ENCODE measurements at regions not wholly inside any gene's neighbourhood (a gene's known extent, or its start where the extent isn't known, plus 50 kb on each side); places are given as distances from the start of the nearest gene placed in this dataset.

DNA sequence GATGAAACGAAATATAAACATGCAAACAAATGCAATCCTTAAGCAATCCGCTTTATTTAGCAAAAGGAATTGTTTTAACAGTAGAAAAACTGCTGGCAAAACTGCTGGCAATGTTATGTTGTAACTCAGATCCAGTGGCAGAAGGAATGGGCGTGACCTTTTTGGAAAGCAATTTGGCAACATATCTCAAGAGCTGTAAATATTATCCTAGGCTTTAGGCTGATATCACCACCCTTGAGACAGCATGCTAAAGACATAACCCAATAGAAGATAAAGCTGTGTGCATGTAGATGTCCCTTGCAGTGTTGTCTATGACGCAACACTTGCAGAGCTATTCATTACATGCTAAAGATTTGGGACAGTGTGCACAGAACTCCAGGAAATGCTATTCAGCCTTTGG lies 138.5 kb downstream of the DICER1 start:
- Mint-ChIP-seq H3K36me3 (ENCODE audit: low read depth, unreplicated experiment) (no peaks in the 10 kb centered on the region), H3K4me1 (ENCODE audit: unreplicated experiment) (peaks cover 4% of the 10 kb centered on the region), H3K27ac (ENCODE audit: unreplicated experiment) (no peak overlapping the region), H3K27me3 (ENCODE audit: unreplicated experiment) (peaks cover 2% of the 10 kb centered on the region), H3K9me3 (ENCODE audit: unreplicated experiment) (no peaks in the 10 kb centered on the region), H3K4me3 (ENCODE audit: unreplicated experiment) (no peak overlapping the region)
- TF ChIP-seq, protein P1, sequence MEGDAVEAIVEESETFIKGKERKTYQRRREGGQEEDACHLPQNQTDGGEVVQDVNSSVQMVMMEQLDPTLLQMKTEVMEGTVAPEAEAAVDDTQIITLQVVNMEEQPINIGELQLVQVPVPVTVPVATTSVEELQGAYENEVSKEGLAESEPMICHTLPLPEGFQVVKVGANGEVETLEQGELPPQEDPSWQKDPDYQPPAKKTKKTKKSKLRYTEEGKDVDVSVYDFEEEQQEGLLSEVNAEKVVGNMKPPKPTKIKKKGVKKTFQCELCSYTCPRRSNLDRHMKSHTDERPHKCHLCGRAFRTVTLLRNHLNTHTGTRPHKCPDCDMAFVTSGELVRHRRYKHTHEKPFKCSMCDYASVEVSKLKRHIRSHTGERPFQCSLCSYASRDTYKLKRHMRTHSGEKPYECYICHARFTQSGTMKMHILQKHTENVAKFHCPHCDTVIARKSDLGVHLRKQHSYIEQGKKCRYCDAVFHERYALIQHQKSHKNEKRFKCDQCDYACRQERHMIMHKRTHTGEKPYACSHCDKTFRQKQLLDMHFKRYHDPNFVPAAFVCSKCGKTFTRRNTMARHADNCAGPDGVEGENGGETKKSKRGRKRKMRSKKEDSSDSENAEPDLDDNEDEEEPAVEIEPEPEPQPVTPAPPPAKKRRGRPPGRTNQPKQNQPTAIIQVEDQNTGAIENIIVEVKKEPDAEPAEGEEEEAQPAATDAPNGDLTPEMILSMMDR (IDR thresholded peaks at IDR 0.05; ENCODE audit: unreplicated experiment) = no peak
- DNase-seq (ENCODE audit: low spot score) = no peak

DNA sequence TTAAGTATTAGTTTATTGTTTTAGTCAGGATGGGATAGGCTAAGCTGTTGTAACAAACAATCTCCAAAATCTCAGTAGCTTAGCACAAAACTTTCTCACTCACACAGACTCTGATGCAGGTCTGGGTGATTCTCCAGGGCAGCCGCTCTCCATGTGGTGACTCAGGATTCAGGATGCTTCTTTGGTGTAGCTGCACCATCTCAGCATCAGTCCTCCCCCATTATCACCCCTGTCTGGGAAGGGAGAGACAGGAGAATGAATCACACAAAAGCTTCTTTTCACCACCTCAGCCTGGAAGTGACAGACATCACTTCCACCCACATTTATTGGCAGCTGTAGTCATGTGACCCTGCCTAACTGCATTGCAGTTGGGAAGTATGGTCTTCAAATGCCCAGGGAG lies 142.3 kb downstream of the DICER1 start:
- no peak overlapping the region for H3K27ac Mint-ChIP-seq (ENCODE audit: unreplicated experiment)
- DNase-seq (ENCODE audit: low spot score) = no peak
- H3K27me3 Mint-ChIP-seq (ENCODE audit: unreplicated experiment) = peaks cover 2% of the 10 kb centered on the region
- H3K4me1 Mint-ChIP-seq (ENCODE audit: unreplicated experiment) = peaks cover under 1% of the 10 kb centered on the region
- H3K36me3 Mint-ChIP-seq (ENCODE audit: low read depth, unreplicated experiment) = no peaks in the 10 kb centered on the region
- no peak overlapping the region for H3K4me3 Mint-ChIP-seq (ENCODE audit: unreplicated experiment)
- no peaks in the 10 kb centered on the region for H3K9me3 Mint-ChIP-seq (ENCODE audit: unreplicated experiment)
- TF ChIP-seq, protein P1 (IDR thresholded peaks at IDR 0.05; ENCODE audit: unreplicated experiment) = no peak

DNA sequence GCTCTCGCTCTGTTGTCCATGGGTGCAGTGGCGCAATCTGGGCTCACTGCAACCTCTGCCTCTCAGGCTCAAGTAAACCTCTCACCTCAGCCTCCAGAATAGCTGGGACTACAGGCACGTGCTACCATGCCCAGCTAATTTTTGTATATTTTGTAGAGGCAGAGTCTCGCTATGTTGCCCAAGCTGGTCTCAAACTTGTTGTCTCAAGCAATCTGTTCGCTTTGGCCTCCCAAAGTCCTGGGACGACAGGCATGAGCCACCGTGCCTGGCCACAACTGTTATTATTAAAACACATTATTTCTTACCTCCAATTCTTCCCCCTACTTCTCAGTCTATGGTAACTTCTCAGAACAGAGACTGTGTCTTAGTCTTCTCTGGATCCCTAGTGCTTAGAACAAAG lies 143.3 kb downstream of the DICER1 start:
- Mint-ChIP-seq H3K4me1 (ENCODE audit: unreplicated experiment) (no peaks in the 10 kb centered on the region), H3K36me3 (ENCODE audit: low read depth, unreplicated experiment) (no peaks in the 10 kb centered on the region), H3K9me3 (ENCODE audit: unreplicated experiment) (no peaks in the 10 kb centered on the region), H3K27ac (ENCODE audit: unreplicated experiment) (no peak overlapping the region), H3K4me3 (ENCODE audit: unreplicated experiment) (no peak overlapping the region), H3K27me3 (ENCODE audit: unreplicated experiment) (peaks cover 2% of the 10 kb centered on the region)
- TF ChIP-seq, protein P1 (IDR thresholded peaks at IDR 0.05; ENCODE audit: unreplicated experiment) = no peak
- no peak for DNase-seq (ENCODE audit: low spot score)

DNA sequence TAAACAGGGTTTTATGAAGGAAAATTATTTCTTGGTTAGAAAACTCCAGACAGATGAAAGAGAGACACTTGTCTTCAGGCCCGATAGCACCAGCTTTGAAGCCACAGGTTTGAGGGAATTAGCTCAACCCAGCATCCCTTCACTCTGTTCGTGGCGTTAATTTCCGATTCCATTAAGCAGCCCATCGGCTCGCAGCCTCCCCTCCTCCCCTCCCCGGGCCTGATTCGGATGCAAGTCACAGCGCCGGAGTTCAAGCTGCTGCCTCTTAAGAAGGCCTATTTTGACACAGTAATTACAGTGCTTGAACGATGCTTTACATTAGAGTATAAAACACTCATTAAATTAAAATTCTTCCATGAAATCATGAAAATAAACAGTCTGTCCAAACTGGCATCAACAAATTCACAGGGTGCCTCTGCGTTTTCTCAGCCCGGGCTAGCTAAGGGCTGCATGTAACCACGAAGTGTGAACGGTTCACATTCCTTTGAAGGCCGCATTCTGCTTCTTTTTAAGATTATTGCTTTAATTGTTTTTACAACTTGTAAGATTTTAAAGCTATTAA lies 145.8 kb downstream of the DICER1 start:
- Mint-ChIP-seq H3K27ac (ENCODE audit: unreplicated experiment) (no peak overlapping the region), H3K9me3 (ENCODE audit: unreplicated experiment) (no peaks in the 10 kb centered on the region), H3K4me1 (ENCODE audit: unreplicated experiment) (no peaks in the 10 kb centered on the region), H3K27me3 (ENCODE audit: unreplicated experiment) (peaks cover 3% of the 10 kb centered on the region), H3K36me3 (ENCODE audit: low read depth, unreplicated experiment) (no peaks in the 10 kb centered on the region), H3K4me3 (ENCODE audit: unreplicated experiment) (no peak overlapping the region)
- TF ChIP-seq, protein P1 (IDR thresholded peaks at IDR 0.05; ENCODE audit: unreplicated experiment) = no peak
- no peak for DNase-seq (ENCODE audit: low spot score)

DNA sequence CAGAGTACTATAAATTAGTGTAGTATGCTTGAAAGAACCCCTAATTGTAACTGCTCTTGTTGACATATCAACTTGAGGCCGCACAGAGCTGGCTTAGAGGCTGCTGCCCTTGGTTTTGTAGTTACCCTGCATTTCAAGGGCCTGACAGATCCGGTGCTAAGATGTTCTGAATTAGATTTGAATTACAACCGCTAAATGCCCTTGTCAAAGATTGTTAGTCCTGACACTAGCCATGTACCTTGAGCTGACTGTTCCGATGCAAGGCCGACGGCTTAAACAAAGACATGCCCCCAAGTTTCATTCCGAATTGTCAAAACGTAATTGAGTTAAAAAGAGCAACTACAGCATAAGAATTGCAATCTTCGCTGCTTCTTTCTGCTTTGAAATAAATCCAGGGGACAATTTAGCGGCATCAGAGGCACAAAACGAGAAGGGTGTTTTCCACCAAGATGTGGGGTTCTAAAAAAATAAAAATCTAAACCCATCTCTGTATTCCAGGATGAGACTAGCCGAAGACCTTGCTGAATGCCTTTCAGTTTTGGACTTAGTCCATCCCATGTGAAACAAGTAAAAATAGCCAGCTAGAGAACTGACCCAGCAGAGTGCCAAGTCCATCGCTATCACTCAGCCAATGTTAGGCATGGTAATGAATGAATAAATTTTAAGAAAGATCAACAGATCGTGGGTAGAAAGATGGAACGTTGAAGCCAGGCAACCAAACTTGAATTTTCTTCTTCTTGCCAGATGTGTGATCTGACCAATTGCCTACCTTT lies 148.7 kb downstream of the DICER1 start:
- DNase-seq (ENCODE audit: low spot score) = no peak
- TF ChIP-seq, protein P1 (IDR thresholded peaks at IDR 0.05; ENCODE audit: unreplicated experiment) = no peak
- H3K36me3 Mint-ChIP-seq (ENCODE audit: low read depth, unreplicated experiment) = no peaks in the 10 kb centered on the region
- no peaks in the 10 kb centered on the region for H3K9me3 Mint-ChIP-seq (ENCODE audit: unreplicated experiment)
- H3K4me1 Mint-ChIP-seq (ENCODE audit: unreplicated experiment) = no peaks in the 10 kb centered on the region
- H3K27ac Mint-ChIP-seq (ENCODE audit: unreplicated experiment) = no peak overlapping the region
- H3K4me3 Mint-ChIP-seq (ENCODE audit: unreplicated experiment) = no peak overlapping the region
- peaks cover 1% of the 10 kb centered on the region for H3K27me3 Mint-ChIP-seq (ENCODE audit: unreplicated experiment)
